AG04449 (cell line): ENCODE measurements at regions not wholly inside any gene's neighbourhood (a gene's known extent, or its start where the extent isn't known, plus 50 kb on each side); places are given as distances from the start of the nearest gene placed in this dataset.

Experiments
- CTCF ChIA-PET: fragments of 350-600 bp; formaldehyde crosslinking; extraction: SDS; loops from one replicate; lab custom pipeline; 2021; ENCODE audit warnings: antibody characterized with exemption; lab: Yijun Ruan, JAX
- POLR2A ChIA-PET: fragments of 400-600, 350-600 bp; formaldehyde crosslinking; extraction: SDS; loops from one replicate; lab custom pipeline; 2020; ENCODE audit warnings: antibody characterized with exemption, inconsistent platforms; lab: Yijun Ruan, JAX
- DNase-seq: peaks from one replicate; pipeline ENCODE4 v3.0.0-alpha.2; 2010; ENCODE audit warnings: low read depth, low spot score
- H3K4me3 ChIP-seq: 2 replicates; pipeline ENCODE4 v1.5.1; 2011; ENCODE audit warnings: low read depth, mild to moderate bottlenecking, control low read depth, low read length
- TF ChIP-seq, protein P1 (sequence below): IDR thresholded peaks from one replicate; pipeline ENCODE4 v1.5.1; 2011; ENCODE audit warnings: mild to moderate bottlenecking, moderate library complexity, low read length, control low read depth, inconsistent platforms; ENCODE audit not compliant: insufficient read depth; ENCODE audit errors: missing control alignments

DNA sequence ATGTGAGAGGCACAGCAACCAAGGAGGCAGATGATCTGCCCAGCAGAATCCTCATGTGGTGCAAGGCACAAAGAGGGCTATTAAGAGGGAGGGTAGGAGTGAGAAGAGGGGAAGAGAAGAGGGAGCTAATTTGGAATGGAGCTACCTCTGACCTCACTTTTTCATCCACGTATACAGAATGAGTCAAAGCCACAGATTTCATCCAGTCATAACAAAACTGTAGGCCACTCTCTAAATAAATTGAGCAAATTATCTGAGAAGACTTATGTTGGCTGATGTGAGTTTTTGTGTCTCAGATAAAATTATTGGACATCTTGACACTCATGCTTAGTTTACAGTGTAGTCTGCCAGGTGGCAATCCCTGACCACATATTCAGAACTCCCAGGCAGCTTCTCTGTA, 325.6 kb downstream of the TTLL7 start:
- ChIA-PET POLR2A (no interaction called here), CTCF (no interaction called here)
- TF ChIP-seq, protein P1, sequence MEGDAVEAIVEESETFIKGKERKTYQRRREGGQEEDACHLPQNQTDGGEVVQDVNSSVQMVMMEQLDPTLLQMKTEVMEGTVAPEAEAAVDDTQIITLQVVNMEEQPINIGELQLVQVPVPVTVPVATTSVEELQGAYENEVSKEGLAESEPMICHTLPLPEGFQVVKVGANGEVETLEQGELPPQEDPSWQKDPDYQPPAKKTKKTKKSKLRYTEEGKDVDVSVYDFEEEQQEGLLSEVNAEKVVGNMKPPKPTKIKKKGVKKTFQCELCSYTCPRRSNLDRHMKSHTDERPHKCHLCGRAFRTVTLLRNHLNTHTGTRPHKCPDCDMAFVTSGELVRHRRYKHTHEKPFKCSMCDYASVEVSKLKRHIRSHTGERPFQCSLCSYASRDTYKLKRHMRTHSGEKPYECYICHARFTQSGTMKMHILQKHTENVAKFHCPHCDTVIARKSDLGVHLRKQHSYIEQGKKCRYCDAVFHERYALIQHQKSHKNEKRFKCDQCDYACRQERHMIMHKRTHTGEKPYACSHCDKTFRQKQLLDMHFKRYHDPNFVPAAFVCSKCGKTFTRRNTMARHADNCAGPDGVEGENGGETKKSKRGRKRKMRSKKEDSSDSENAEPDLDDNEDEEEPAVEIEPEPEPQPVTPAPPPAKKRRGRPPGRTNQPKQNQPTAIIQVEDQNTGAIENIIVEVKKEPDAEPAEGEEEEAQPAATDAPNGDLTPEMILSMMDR, result no peak
- H3K4me3 ChIP-seq, result no peak overlapping the region
- no peak for DNase-seq

- H3K4me3 ChIP-seq, result no peak overlapping the region
- TF ChIP-seq, protein P1, result no peak
- POLR2A ChIA-PET, result no interaction called here
- CTCF ChIA-PET, result no interaction called here
- no peak for DNase-seq
These were observed 327.3 kb downstream of the TTLL7 start for GRCh38 chr1:83671586-83671985.

DNA sequence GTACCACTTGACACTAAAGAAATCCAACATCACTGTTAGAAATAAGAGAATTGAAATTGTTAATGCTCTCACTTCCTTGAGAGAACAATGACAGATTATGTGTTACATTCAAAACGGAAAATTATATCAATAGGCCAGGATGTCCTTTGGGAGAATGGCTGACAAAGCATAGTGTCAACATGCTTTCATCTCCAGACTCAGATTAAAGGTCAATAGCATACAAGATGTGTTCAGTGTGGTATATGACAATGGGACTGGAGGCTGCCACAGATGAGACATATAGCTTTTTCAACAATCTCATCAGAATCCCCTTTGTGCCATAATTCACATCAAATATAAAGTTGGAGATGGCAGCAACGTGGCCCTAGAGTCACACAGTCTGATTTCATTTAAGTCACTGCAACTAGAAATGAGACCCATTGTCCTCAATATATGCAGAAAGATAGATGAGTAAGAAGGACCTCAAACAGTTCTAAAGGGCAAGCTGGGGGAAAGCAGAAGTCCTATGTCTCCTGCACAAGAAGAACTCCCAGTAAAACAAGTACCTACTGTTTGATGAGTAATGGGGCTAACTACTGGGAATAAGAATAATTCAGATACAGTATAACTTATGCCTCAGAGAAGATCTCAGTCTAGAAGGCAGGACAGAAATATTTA, 327.9 kb downstream of the TTLL7 start:
- DNase-seq, result no peak
- TF ChIP-seq, protein P1, result no peak
- no peak overlapping the region for H3K4me3 ChIP-seq
- CTCF ChIA-PET, result no interaction called here
- POLR2A ChIA-PET, result no interaction called here

GRCh38 chr1:83641796-83642443, 357.0 kb downstream of the TTLL7 start:
- ChIA-PET CTCF (no interaction called here), POLR2A (no interaction called here)
- H3K4me3 ChIP-seq, result no peak overlapping the region
- TF ChIP-seq, protein P1, result no peak
- DNase-seq, result no peak

GRCh38 chr1:83641206-83641658, 357.7 kb downstream of the TTLL7 start:
- H3K4me3 ChIP-seq, result peak overlapping the region; percentile 19
- TF ChIP-seq, protein P1, result no peak
- no peak for DNase-seq
- ChIA-PET CTCF (no interaction called here), POLR2A (no interaction called here)

DNA sequence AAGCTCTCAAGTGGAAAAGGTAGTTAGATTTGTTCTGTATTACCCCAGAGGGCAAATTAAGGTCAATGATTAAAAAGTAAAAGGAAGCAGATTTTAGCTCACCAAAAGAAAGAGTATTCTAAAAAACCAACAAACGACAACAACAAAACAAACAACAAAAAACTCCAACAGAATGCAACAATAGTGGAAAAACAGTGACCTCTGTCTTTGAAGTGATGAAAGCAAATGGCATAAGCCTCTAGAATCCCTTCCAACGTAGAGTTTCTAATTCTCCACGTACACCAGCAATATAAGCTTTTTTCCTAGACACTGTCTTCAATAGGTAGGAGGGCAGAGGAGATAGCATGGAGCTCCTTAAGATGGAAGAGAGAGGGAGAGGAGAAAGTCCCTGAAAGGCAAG, 359.1 kb downstream of the TTLL7 start:
- POLR2A ChIA-PET, result no interaction called here
- CTCF ChIA-PET, result no interaction called here
- DNase-seq, result no peak
- TF ChIP-seq, protein P1, result no peak
- H3K4me3 ChIP-seq, result no peak overlapping the region
